Uterus (tissue), 3 donors: ENCODE measurements at regions not wholly inside any gene's neighbourhood (a gene's known extent, or its start where the extent isn't known, plus 50 kb on each side); places are given as distances from the start of the nearest gene placed in this dataset.

ENCODE experiments used
- DNase-seq, 2 donors: peaks; one replicate each; pipeline ENCODE4 v3.0.0-alpha.2; 2019 to 2020
- H3K27ac ChIP-seq, 2 donors: fragments of 200-600 bp; sonication (generic); 1 replicate in 1 of 2; 2 replicates in 1 of 2; pipeline ENCODE4 v1.5.1; 2016 to 2018
- H3K27me3 ChIP-seq, 2 donors: fragments of 200-600 bp; sonication (generic); one replicate each; pipeline ENCODE4 v1.5.1; 2018 to 2019; ENCODE audit warnings: control low read depth in 1 of 2
- H3K36me3 ChIP-seq, 2 donors: fragments of 200-600 bp; sonication (generic); one replicate each; pipeline ENCODE4 v1.5.1; 2019; ENCODE audit warnings: control low read depth in 1 of 2
- H3K4me1 ChIP-seq, 2 donors: fragments of 200-600 bp; sonication (generic); one replicate each; pipeline ENCODE4 v1.5.1; 2018 to 2019; ENCODE audit warnings: control low read depth in 1 of 2
- H3K4me3 ChIP-seq, 2 donors: fragments of 200-600 bp; sonication (generic); 1 replicate in 1 of 2; 2 replicates in 1 of 2; pipeline ENCODE4 v1.5.1; 2018 to 2019; ENCODE audit warnings: mild to moderate bottlenecking in 1 of 2
- H3K9me3 ChIP-seq, 2 donors: fragments of 200-600 bp; sonication (generic); one replicate each; pipeline ENCODE4 v1.5.1; 2019; ENCODE audit warnings: control low read depth in 1 of 2
- CTCF ChIP-seq, 4 experiments: fragments of 200-600 bp in 2 of 4; fragments of 450-650 bp in 2 of 4; sonication (generic) in 2 of 4; IDR thresholded peaks; one replicate each; pipeline ENCODE4 v1.5.1; 2016 to 2019; ENCODE audit warnings: antibody characterized with exemption in 4 of 4, mild to moderate bottlenecking in 2 of 4, moderate library complexity in 1 of 4
- POLR2A ChIP-seq, 2 donors: fragments of 450-650 bp; IDR thresholded peaks; one replicate each; pipeline ENCODE4 v1.6.1; 2016; ENCODE audit warnings: antibody characterized with exemption in 2 of 2, mild to moderate bottlenecking in 1 of 2, moderate library complexity in 1 of 2
- intact Hi-C: fragments of 100-400 bp; cut with DNase I; formaldehyde crosslinking; loops from one replicate; pipeline ENCODE4 v1.15.1; 2023; ENCODE audit warnings: low total_unique reads
- donor health status: DM: yes; HTN: yes; CAD: no.

GRCh38 chr19:28430214-28430613 lies 782.7 kb downstream of the UQCRFS1 start:
- Histone ChIP-seq H3K4me1 (no peaks in the 10 kb centered on the region), H3K9me3 (no peaks in the 10 kb centered on the region), H3K36me3 (no peaks in the 10 kb centered on the region), H3K4me3 (no peak overlapping the region), H3K27me3 (no peaks in the 10 kb centered on the region), H3K27ac (no peak overlapping the region)
- DNase-seq = no peak
- TF ChIP-seq CTCF (IDR thresholded peaks at IDR 0.05) (no peak), POLR2A (IDR thresholded peaks at IDR 0.05) (no peak)
- intact Hi-C loops = no loop called here

GRCh38 chr19:28429356-28429755 lies 783.6 kb downstream of the UQCRFS1 start:
- H3K4me3 ChIP-seq = no peak overlapping the region
- intact Hi-C loops = no loop called here
- no peak for DNase-seq
- TF ChIP-seq POLR2A (IDR thresholded peaks at IDR 0.05) (no peak), CTCF (IDR thresholded peaks at IDR 0.05) (no peak)
- H3K4me1 ChIP-seq = no peaks in the 10 kb centered on the region
- no peaks in the 10 kb centered on the region for H3K27me3 ChIP-seq
- no peaks in the 10 kb centered on the region for H3K36me3 ChIP-seq
- no peaks in the 10 kb centered on the region for H3K9me3 ChIP-seq
- no peak overlapping the region for H3K27ac ChIP-seq

- H3K4me1 ChIP-seq = no peaks in the 10 kb centered on the region
- H3K4me3 ChIP-seq = no peak overlapping the region
- intact Hi-C loops = no loop called here
- no peaks in the 10 kb centered on the region for H3K36me3 ChIP-seq
- no peaks in the 10 kb centered on the region for H3K27me3 ChIP-seq
- H3K9me3 ChIP-seq = no peaks in the 10 kb centered on the region
- TF ChIP-seq CTCF (IDR thresholded peaks at IDR 0.05) (no peak), POLR2A (IDR thresholded peaks at IDR 0.05) (no peak)
- DNase-seq = no peak
- no peak overlapping the region for H3K27ac ChIP-seq
Observed at GRCh38 chr19:28428663-28429348, 784.1 kb downstream of the UQCRFS1 start.

- no peaks in the 10 kb centered on the region for H3K9me3 ChIP-seq
- H3K27me3 ChIP-seq = no peaks in the 10 kb centered on the region
- no peaks in the 10 kb centered on the region for H3K4me1 ChIP-seq
- intact Hi-C loops = no loop called here
- H3K4me3 ChIP-seq = no peak overlapping the region
- no peak for DNase-seq
- H3K36me3 ChIP-seq = no peaks in the 10 kb centered on the region
- no peak for TF ChIP-seq POLR2A (IDR thresholded peaks at IDR 0.05)
- TF ChIP-seq CTCF (IDR thresholded peaks at IDR 0.05) = no peak
- no peak overlapping the region for H3K27ac ChIP-seq
Observed at GRCh38 chr19:28427376-28428083, 785.4 kb downstream of the UQCRFS1 start.

- DNase-seq = no peak
- Histone ChIP-seq H3K4me3 (no peak overlapping the region), H3K4me1 (no peaks in the 10 kb centered on the region), H3K9me3 (no peaks in the 10 kb centered on the region), H3K27me3 (no peaks in the 10 kb centered on the region), H3K36me3 (no peaks in the 10 kb centered on the region), H3K27ac (no peak overlapping the region)
- intact Hi-C loops = no loop called here
- TF ChIP-seq CTCF (IDR thresholded peaks at IDR 0.05) = no peak
- no peak for TF ChIP-seq POLR2A (IDR thresholded peaks at IDR 0.05)
Observed at GRCh38 chr19:28426730-28427225, 786.2 kb downstream of the UQCRFS1 start.
